CD4-positive, CD25-positive, alpha-beta regulatory T cell (primary cell): ENCODE measurements at regions not wholly inside any gene's neighbourhood (a gene's known extent, or its start where the extent isn't known, plus 50 kb on each side); places are given as distances from the start of the nearest gene placed in this dataset.

Source experiments
- ATAC-seq, 2 donors: fragments of 150-1000 bp; cut with Tn5 transposase; one replicate each; pipeline ENCODE4 v1.10.0; 2021; ENCODE audit warnings: low read depth in 2 of 2, moderate number of reproducible peaks in 2 of 2, moderate library complexity in 1 of 2
- DNase-seq, 3 donors: peaks; one replicate each; pipeline versions ENCODE4 v3.0.0 to v3.0.0-alpha.2; 2012 to 2022; ENCODE audit warnings: mixed read lengths in 1 of 3
- H3K27ac ChIP-seq: one replicate; pipeline ENCODE4 v1.7.0; 2013; ENCODE audit warnings: mild to moderate bottlenecking, low read length; ENCODE audit not compliant: insufficient read depth, poor library complexity, severe bottlenecking
- H3K27me3 ChIP-seq: one replicate; pipeline ENCODE4 v1.7.0; 2013; ENCODE audit warnings: low read length; ENCODE audit not compliant: control insufficient read depth, insufficient read depth
- H3K36me3 ChIP-seq: one replicate; pipeline ENCODE4 v1.7.0; 2013; ENCODE audit warnings: mild to moderate bottlenecking, low read length, moderate library complexity; ENCODE audit not compliant: control insufficient read depth, insufficient read depth
- H3K4me1 ChIP-seq: 2 replicates; pipeline ENCODE4 v1.7.0; 2013; ENCODE audit warnings: mild to moderate bottlenecking, low read length; ENCODE audit not compliant: insufficient read depth, control insufficient read depth, poor library complexity, severe bottlenecking
- H3K4me3 ChIP-seq: one replicate; pipeline ENCODE4 v1.7.0; 2013; ENCODE audit warnings: low read depth, mild to moderate bottlenecking, low read length, moderate library complexity
- H3K9me3 ChIP-seq, 2 experiments: 1 replicate in 1 of 2; 2 replicates in 1 of 2; pipeline ENCODE4 v1.7.0; 2013; ENCODE audit warnings: low read length in 2 of 2, mild to moderate bottlenecking in 1 of 2, moderate library complexity in 1 of 2; ENCODE audit not compliant: control insufficient read depth in 2 of 2
- H3K27ac Mint-ChIP-seq, 3 donors: one replicate each; pipeline ENCODE4 v1.8.0; 2020 to 2022; ENCODE audit warnings: mild to moderate bottlenecking in 3 of 3, mixed read lengths in 3 of 3, moderate library complexity in 2 of 3
- H3K27me3 Mint-ChIP-seq: one replicate; pipeline ENCODE4 v1.8.0; 2022; ENCODE audit warnings: mild to moderate bottlenecking, mixed read lengths
- H3K36me3 Mint-ChIP-seq: one replicate; pipeline ENCODE4 v1.8.0; 2020; ENCODE audit warnings: mixed read lengths
- H3K4me1 Mint-ChIP-seq, 4 donors: one replicate each; pipeline ENCODE4 v1.8.0; 2020 to 2022; ENCODE audit warnings: mixed read lengths in 4 of 4, mild to moderate bottlenecking in 1 of 4
- H3K4me3 Mint-ChIP-seq, 4 donors: one replicate each; pipeline ENCODE4 v1.8.0; 2020 to 2022; ENCODE audit warnings: mild to moderate bottlenecking in 4 of 4, mixed read lengths in 4 of 4, moderate library complexity in 3 of 4
- H3K9me3 Mint-ChIP-seq, 7 donors: one replicate each; pipeline ENCODE4 v1.8.0; 2020 to 2022; ENCODE audit warnings: mixed read lengths in 7 of 7, mild to moderate bottlenecking in 3 of 7, moderate library complexity in 2 of 7

GRCh38 chr7:115722302-115722977, 308.1 kb downstream of the TFEC start:
- Histone ChIP-seq H3K27ac (no peak overlapping the region), H3K4me3 (no peak overlapping the region), H3K36me3 (no peaks in the 10 kb centered on the region), H3K4me1 (no peaks in the 10 kb centered on the region), H3K27me3 (no peaks in the 10 kb centered on the region), H3K9me3 (no peaks in the 10 kb centered on the region)
- no peaks in the 10 kb centered on the region for H3K36me3 Mint-ChIP-seq
- ATAC-seq = no peak
- no peak for DNase-seq
- peaks cover 0 to 6% (median 2%) of the 10 kb centered on the region in 4 donors for H3K4me1 Mint-ChIP-seq
- H3K4me3 Mint-ChIP-seq = no peak overlapping the region
- no peak overlapping the region for H3K27ac Mint-ChIP-seq
- H3K9me3 Mint-ChIP-seq = peaks cover 0 to 3% (median 0%) of the 10 kb centered on the region in 7 donors
- H3K27me3 Mint-ChIP-seq = peaks cover 8% of the 10 kb centered on the region

DNA sequence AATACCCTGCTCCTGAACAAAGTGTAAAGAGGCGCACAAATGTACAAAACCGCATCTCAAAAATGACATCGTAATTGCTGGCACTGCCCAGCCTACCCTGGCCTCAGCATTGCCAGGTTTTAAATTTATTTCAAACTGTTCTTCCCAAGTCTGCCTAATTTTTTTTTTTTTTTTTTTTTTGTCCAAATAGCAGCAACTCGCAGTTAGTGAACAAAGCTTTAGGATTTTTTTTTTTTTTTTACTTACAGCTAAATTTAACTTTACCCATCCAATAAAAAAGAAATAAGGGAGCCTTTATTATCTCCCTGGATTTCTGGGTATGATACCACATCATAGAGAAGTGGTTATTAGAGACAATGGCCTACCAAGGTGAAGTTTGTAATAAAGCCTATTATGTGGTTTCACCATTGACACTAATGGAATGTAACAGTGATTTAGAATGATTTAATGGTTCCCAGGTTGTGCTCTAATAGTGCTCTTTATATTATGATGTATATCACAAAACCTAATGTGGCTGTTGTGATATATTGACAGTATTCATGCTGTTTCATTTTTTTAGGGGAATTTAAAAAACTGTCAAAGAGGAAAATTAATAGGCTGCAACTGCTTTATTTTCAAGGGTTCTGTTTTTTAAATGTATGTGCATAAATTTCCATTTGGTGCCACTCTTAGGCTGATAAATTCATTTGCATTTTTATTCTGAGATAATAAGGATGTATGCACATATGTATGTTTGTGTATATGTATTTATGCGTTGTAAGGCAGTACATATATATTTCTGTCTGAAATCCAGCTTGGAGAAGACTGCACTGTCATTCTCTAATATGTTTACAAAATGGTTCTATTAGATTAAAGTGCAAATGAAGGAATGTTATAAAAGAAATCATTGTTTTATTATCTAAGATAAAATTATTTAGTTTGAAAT, 309.0 kb downstream of the TFEC start:
- Mint-ChIP-seq H3K9me3 (peaks cover 0 to 3% (median 0%) of the 10 kb centered on the region in 7 donors), H3K27me3 (peaks cover 8% of the 10 kb centered on the region), H3K27ac (no peak overlapping the region), H3K4me3 (no peak overlapping the region), H3K4me1 (peaks cover 0 to 6% (median 2%) of the 10 kb centered on the region in 4 donors), H3K36me3 (no peaks in the 10 kb centered on the region)
- no peaks in the 10 kb centered on the region for H3K36me3 ChIP-seq
- ATAC-seq = no peak
- no peak overlapping the region for H3K27ac ChIP-seq
- H3K4me3 ChIP-seq = no peak overlapping the region
- no peak for DNase-seq
- no peaks in the 10 kb centered on the region for H3K4me1 ChIP-seq
- no peaks in the 10 kb centered on the region for H3K27me3 ChIP-seq
- H3K9me3 ChIP-seq = no peaks in the 10 kb centered on the region

- Histone ChIP-seq H3K36me3 (no peaks in the 10 kb centered on the region), H3K27me3 (no peaks in the 10 kb centered on the region), H3K27ac (no peak overlapping the region), H3K4me1 (no peaks in the 10 kb centered on the region), H3K9me3 (no peaks in the 10 kb centered on the region), H3K4me3 (no peak overlapping the region)
- peaks cover 0 to 3% (median 0%) of the 10 kb centered on the region in 7 donors for H3K9me3 Mint-ChIP-seq
- peak overlapping the region in 1 of 4 donors; percentile 67 for H3K4me3 Mint-ChIP-seq
- H3K27me3 Mint-ChIP-seq = peaks cover 4% of the 10 kb centered on the region
- ATAC-seq (no peak), DNase-seq (no peak)
- no peaks in the 10 kb centered on the region for H3K36me3 Mint-ChIP-seq
- peaks cover 0 to 6% (median 2%) of the 10 kb centered on the region in 4 donors for H3K4me1 Mint-ChIP-seq
- H3K27ac Mint-ChIP-seq = no peak overlapping the region
Measured at GRCh38 chr7:115719963-115720362, 310.6 kb downstream of the TFEC start.

- no peak overlapping the region for H3K27ac ChIP-seq
- Mint-ChIP-seq H3K36me3 (no peaks in the 10 kb centered on the region), H3K4me1 (no peaks in the 10 kb centered on the region), H3K9me3 (no peaks in the 10 kb centered on the region), H3K4me3 (no peak overlapping the region), H3K27ac (no peak overlapping the region), H3K27me3 (no peaks in the 10 kb centered on the region)
- H3K9me3 ChIP-seq = no peaks in the 10 kb centered on the region
- ATAC-seq = no peak
- no peaks in the 10 kb centered on the region for H3K36me3 ChIP-seq
- no peak overlapping the region for H3K4me3 ChIP-seq
- no peaks in the 10 kb centered on the region for H3K4me1 ChIP-seq
- H3K27me3 ChIP-seq = no peaks in the 10 kb centered on the region
- DNase-seq = no peak
Measured at GRCh38 chr7:115709664-115710063, 320.9 kb downstream of the TFEC start.

GRCh38 chr7:115708013-115708341, 322.6 kb downstream of the TFEC start:
- no peak for ATAC-seq
- Histone ChIP-seq H3K36me3 (no peaks in the 10 kb centered on the region), H3K9me3 (no peaks in the 10 kb centered on the region), H3K27ac (no peak overlapping the region), H3K27me3 (no peaks in the 10 kb centered on the region), H3K4me1 (no peaks in the 10 kb centered on the region), H3K4me3 (no peak overlapping the region)
- Mint-ChIP-seq H3K4me3 (no peak overlapping the region), H3K4me1 (no peaks in the 10 kb centered on the region), H3K36me3 (no peaks in the 10 kb centered on the region), H3K9me3 (peaks cover 0 to 2% (median 0%) of the 10 kb centered on the region in 7 donors), H3K27ac (no peak overlapping the region), H3K27me3 (no peaks in the 10 kb centered on the region)
- no peak for DNase-seq

DNA sequence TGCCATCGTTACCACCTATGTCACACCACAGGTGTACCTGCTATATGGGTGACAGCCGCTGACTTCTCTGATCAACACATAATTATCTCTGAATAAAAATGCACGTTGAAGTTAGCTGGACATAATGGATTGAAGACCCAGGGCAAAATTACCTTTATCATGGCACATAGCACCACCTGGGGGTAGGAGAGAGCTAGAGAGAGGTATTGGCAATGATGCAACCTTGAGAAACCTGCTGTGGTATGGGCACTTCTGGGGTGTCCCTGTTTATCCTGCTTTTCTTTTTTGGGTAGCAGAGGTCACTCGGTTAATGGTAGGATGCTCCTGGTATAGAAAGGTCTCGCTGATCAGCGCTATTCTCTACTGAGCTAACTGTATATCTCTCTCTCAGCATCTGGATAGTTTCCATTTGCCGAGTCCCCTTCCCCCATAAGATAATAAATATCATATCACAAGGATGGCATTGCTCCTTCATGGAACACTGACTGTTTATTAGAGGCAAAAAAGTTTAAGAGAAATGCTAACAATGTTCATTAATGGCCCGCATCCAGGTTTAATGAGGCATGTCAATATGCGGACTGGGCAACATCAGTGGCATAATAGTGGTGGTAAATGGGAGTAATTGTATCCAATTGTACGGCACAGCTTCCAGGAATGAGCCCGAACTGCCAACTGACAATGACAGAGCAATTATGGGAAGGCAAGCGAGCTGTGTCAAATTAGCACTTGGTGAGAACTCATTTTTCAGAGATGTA, 323.1 kb downstream of the TFEC start:
- Mint-ChIP-seq H3K9me3 (peaks cover 0 to 4% (median 0%) of the 10 kb centered on the region in 7 donors), H3K27me3 (no peaks in the 10 kb centered on the region), H3K4me3 (no peak overlapping the region), H3K36me3 (no peaks in the 10 kb centered on the region), H3K4me1 (no peaks in the 10 kb centered on the region), H3K27ac (no peak overlapping the region)
- DNase-seq (no peak), ATAC-seq (no peak)
- H3K4me1 ChIP-seq = no peaks in the 10 kb centered on the region
- no peaks in the 10 kb centered on the region for H3K36me3 ChIP-seq
- H3K9me3 ChIP-seq = no peaks in the 10 kb centered on the region
- H3K27ac ChIP-seq = no peak overlapping the region
- no peaks in the 10 kb centered on the region for H3K27me3 ChIP-seq
- no peak overlapping the region for H3K4me3 ChIP-seq

DNA sequence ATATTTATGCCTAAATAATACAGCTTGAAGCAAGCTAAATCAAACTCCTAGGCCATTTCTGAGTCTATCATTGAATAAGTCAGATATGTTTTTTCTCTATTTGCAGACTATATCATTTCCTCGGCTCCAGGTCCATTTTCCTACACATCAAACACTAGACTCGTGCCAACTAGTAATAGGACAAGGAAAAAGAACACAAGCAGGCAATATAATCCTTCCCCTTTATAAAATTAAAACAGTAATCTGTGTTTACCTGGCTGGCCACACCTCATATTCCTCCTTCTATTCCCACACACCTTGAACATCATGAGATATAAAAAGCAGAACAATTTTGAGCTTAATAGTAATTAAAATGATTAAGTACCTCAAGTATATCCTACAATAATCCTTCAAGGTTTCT, 325.7 kb downstream of the TFEC start:
- Histone ChIP-seq H3K36me3 (no peaks in the 10 kb centered on the region), H3K27ac (no peak overlapping the region), H3K9me3 (no peaks in the 10 kb centered on the region), H3K4me1 (no peaks in the 10 kb centered on the region), H3K4me3 (no peak overlapping the region), H3K27me3 (no peaks in the 10 kb centered on the region)
- Mint-ChIP-seq H3K4me1 (no peaks in the 10 kb centered on the region), H3K36me3 (no peaks in the 10 kb centered on the region), H3K27ac (no peak overlapping the region), H3K4me3 (no peak overlapping the region), H3K27me3 (no peaks in the 10 kb centered on the region), H3K9me3 (peaks cover 0 to 7% (median 0%) of the 10 kb centered on the region in 7 donors)
- ATAC-seq (no peak), DNase-seq (no peak)
